Nephron progenitor cell (in vitro differentiated cells): ENCODE measurements at regions not wholly inside any gene's neighbourhood (a gene's known extent, or its start where the extent isn't known, plus 50 kb on each side); places are given as distances from the start of the nearest gene placed in this dataset.

Experiments used
- DNase-seq: peaks from one replicate; pipeline ENCODE4 v3.0.0; 2021
- H3K27ac Mint-ChIP-seq: 2 replicates; pipeline ENCODE4 v1.8.0; 2021; ENCODE audit warnings: mild to moderate bottlenecking, moderate library complexity, mixed read lengths
- H3K27me3 Mint-ChIP-seq: 2 replicates; pipeline ENCODE4 v1.8.0; 2021; ENCODE audit warnings: mild to moderate bottlenecking, low read depth, mixed read lengths; ENCODE audit not compliant: poor library complexity
- H3K36me3 Mint-ChIP-seq: 2 replicates; pipeline ENCODE4 v1.8.0; 2021; ENCODE audit warnings: low read depth, mixed read lengths
- H3K4me1 Mint-ChIP-seq: 2 replicates; pipeline ENCODE4 v1.8.0; 2021; ENCODE audit warnings: mixed read lengths
- H3K4me3 Mint-ChIP-seq: 2 replicates; pipeline ENCODE4 v1.8.0; 2021; ENCODE audit warnings: mild to moderate bottlenecking, moderate library complexity, mixed read lengths
- H3K9me3 Mint-ChIP-seq: 2 replicates; pipeline ENCODE4 v1.8.0; 2021; ENCODE audit warnings: mild to moderate bottlenecking, moderate library complexity, mixed read lengths
- TF ChIP-seq, protein P1 (sequence below): fragments of 200-600 bp; sonication (generic); IDR thresholded peaks from 2 replicates; pipeline ENCODE4 v1.5.0; 2021; ENCODE audit warnings: antibody characterized with exemption

DNA sequence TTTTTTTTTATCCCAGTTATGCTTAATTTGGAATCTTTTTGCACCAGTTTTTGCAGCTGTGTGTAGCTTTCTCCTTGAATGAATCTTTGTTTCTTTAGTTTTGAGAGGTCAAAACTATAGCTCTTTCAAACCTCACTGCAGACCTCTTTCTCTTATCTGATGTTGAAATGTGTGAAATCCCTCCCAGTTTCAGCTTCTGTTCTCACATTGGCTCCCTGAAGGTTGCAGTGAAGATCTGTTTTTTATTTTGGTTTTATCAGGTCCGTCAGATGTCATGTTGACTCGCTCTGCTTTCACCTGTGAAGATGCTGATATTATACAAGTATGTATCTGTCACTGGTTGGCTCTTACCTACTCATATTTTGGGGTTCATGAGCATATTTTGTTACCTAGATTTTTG is 372.0 kb downstream of the RFC3 start:
- H3K27ac Mint-ChIP-seq: no peak overlapping the region
- no peaks in the 10 kb centered on the region for H3K4me1 Mint-ChIP-seq
- H3K4me3 Mint-ChIP-seq: no peak overlapping the region
- peaks cover 34% of the 10 kb centered on the region for H3K9me3 Mint-ChIP-seq
- TF ChIP-seq, protein P1, sequence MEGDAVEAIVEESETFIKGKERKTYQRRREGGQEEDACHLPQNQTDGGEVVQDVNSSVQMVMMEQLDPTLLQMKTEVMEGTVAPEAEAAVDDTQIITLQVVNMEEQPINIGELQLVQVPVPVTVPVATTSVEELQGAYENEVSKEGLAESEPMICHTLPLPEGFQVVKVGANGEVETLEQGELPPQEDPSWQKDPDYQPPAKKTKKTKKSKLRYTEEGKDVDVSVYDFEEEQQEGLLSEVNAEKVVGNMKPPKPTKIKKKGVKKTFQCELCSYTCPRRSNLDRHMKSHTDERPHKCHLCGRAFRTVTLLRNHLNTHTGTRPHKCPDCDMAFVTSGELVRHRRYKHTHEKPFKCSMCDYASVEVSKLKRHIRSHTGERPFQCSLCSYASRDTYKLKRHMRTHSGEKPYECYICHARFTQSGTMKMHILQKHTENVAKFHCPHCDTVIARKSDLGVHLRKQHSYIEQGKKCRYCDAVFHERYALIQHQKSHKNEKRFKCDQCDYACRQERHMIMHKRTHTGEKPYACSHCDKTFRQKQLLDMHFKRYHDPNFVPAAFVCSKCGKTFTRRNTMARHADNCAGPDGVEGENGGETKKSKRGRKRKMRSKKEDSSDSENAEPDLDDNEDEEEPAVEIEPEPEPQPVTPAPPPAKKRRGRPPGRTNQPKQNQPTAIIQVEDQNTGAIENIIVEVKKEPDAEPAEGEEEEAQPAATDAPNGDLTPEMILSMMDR: no peak
- peaks cover 13% of the 10 kb centered on the region for H3K36me3 Mint-ChIP-seq
- DNase-seq: no peak
- peaks cover 3% of the 10 kb centered on the region for H3K27me3 Mint-ChIP-seq

DNA sequence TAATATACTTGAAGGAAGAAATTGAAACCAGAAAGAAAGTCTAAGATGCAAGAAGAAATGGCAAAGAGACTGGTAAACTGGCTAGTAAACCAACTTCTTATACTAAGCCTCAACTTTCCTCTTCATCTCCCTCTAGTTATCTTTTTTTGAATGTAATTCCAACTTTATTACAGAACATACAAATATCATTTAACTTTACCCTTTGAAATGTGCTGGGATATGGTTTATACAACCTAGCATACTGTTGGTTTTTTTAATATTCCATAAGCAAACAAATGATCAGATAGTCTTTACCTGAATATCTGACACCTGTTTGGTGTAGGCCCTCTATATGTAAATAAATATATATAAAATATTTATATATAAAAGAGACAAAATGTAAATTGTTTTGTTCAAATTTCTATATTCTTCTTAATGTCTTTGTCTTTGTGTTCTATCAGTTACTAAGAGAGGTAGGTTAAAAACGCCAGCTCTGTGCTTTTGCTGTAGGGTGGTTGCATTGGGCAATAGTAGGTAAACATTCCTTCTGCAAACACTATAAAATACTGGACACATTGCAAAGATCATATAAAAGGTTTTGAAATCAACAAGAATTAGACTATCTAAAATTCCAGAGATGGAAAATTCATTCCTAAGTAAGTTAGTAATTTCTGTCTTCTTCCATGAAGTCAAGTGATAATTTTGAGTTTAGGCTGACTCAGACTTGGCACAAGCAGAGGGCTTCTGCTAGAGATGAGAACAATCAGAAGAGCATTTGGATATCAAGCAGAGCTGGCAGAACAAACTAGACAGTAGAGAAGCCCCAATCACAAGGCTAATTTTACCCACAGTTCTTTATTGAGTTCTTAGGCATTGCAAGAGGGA is 383.3 kb downstream of the RFC3 start:
- H3K36me3 Mint-ChIP-seq: peaks cover 5% of the 10 kb centered on the region
- H3K27ac Mint-ChIP-seq: peak overlapping the region; percentile 72
- H3K27me3 Mint-ChIP-seq: no peaks in the 10 kb centered on the region
- no peak for DNase-seq
- no peaks in the 10 kb centered on the region for H3K4me1 Mint-ChIP-seq
- TF ChIP-seq, protein P1: no peak
- no peak overlapping the region for H3K4me3 Mint-ChIP-seq
- peaks cover 16% of the 10 kb centered on the region for H3K9me3 Mint-ChIP-seq

DNA sequence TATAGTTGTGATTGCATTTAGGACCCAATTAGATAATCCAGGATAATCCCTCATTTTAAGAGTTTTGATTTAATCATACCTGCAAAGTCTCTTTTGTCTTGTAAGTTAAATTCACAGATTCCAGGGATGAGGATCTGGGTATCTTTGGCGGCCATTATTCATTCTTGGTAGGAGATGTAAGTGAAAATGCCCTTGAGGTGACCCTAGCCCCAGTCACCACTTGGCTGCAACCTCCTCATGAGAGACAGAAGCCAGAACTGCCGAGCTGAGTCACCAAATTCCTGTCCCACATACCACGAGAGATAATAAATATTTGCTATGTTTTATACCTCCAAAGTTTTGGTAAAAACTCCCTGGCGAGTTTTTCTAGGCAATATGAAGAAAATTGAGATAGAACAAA is 389.4 kb downstream of the RFC3 start:
- no peaks in the 10 kb centered on the region for H3K27me3 Mint-ChIP-seq
- no peaks in the 10 kb centered on the region for H3K4me1 Mint-ChIP-seq
- no peak overlapping the region for H3K27ac Mint-ChIP-seq
- H3K36me3 Mint-ChIP-seq: no peaks in the 10 kb centered on the region
- DNase-seq: no peak
- peaks cover 8% of the 10 kb centered on the region for H3K9me3 Mint-ChIP-seq
- no peak overlapping the region for H3K4me3 Mint-ChIP-seq
- TF ChIP-seq, protein P1: no peak

DNA sequence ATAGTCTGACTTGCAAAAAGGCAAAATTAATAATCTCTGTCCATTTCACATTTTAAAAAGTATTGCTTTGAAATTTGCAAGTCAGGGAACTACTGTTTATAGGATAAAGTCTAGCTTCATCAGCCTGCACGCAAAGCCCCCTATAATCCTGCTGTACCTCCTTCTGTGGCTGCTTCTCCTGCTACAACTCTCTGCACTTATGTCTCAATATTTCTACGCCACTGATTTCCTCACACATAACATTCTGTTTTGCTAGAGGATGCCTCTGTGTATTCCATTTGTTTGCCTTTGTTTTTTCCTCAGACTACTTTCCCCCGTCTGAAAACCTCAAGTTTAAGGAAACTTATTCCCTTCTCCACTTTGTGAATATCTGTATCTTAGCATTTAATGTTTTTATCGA is 389.9 kb downstream of the RFC3 start:
- Mint-ChIP-seq H3K9me3 (peaks cover 8% of the 10 kb centered on the region), H3K27ac (no peak overlapping the region), H3K36me3 (no peaks in the 10 kb centered on the region), H3K4me1 (no peaks in the 10 kb centered on the region), H3K27me3 (no peaks in the 10 kb centered on the region), H3K4me3 (no peak overlapping the region)
- DNase-seq: no peak
- TF ChIP-seq, protein P1: no peak

DNA sequence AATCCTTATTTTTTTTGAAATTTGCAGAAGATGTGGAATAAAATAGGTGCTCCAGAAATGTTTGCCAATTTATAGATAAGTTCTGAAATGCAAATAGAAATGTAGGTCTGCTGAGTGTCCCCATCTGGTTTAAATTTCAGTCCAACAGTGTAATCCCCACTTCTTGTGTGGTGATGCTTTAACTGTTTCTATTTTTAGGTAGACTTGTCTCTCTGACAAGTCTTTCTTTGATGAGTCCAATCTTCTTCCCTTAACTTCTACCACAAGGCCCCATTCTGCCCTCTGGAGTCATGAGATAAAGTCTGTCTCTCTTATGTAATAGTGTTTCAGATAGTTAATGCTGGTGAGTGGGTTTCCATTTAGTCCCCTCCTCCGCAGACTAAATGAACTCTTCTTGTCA is 390.4 kb downstream of the RFC3 start:
- peaks cover 8% of the 10 kb centered on the region for H3K9me3 Mint-ChIP-seq
- H3K27me3 Mint-ChIP-seq: no peaks in the 10 kb centered on the region
- H3K4me3 Mint-ChIP-seq: no peak overlapping the region
- TF ChIP-seq, protein P1: no peak
- no peak for DNase-seq
- H3K27ac Mint-ChIP-seq: no peak overlapping the region
- no peaks in the 10 kb centered on the region for H3K4me1 Mint-ChIP-seq
- H3K36me3 Mint-ChIP-seq: no peaks in the 10 kb centered on the region

DNA sequence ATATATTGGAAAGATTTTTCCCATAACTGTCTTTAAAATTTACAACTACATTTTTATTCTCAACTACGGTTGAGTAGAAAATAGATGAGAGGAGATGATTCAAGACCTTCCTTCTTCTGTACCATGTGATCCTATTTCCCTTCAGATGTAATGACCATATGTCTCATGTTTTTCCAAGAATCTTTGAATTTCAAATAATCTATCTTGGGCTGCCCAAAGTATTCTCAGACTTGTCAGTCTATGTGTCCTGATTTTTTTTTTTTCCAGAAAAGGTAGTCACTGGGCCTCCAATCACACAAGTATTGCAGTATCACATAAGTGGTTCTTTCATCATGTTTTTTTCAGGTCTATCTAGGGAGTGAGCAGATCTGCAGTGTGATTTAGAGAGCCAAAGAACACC is 392.4 kb downstream of the RFC3 start:
- no peak for DNase-seq
- H3K27me3 Mint-ChIP-seq: peaks cover 4% of the 10 kb centered on the region
- H3K36me3 Mint-ChIP-seq: no peaks in the 10 kb centered on the region
- no peaks in the 10 kb centered on the region for H3K4me1 Mint-ChIP-seq
- H3K27ac Mint-ChIP-seq: no peak overlapping the region
- H3K4me3 Mint-ChIP-seq: no peak overlapping the region
- H3K9me3 Mint-ChIP-seq: peaks cover 6% of the 10 kb centered on the region
- TF ChIP-seq, protein P1: no peak
